OCI-LY7 (cell line): ENCODE measurements at regions not wholly inside any gene's neighbourhood (a gene's known extent, or its start where the extent isn't known, plus 50 kb on each side); places are given as distances from the start of the nearest gene placed in this dataset.

Source experiments
- CTCF ChIP-seq: fragments of 200-600 bp; sonication (generic); conservative IDR thresholded peaks from 2 replicates; pipeline ENCODE4 v1.5.1; 2014; ENCODE audit warnings: mild to moderate bottlenecking, antibody characterized with exemption, low read length, moderate library complexity, mixed read lengths
- EZH2phosphoT487 ChIP-seq: fragments of 200-600 bp; sonication (generic); IDR thresholded peaks from 2 replicates; pipeline ENCODE4 v1.6.1; 2018; ENCODE audit warnings: low read depth, borderline replicate concordance, mild to moderate bottlenecking, mixed run types, antibody characterized with exemption, low read length, moderate library complexity, mixed read lengths

- no peak for TF ChIP-seq CTCF
- TF ChIP-seq EZH2phosphoT487: no peak
Observed at GRCh38 chr9:30943446-30944224, 1440.8 kb upstream of the ACO1 start.
